Esophagus muscularis mucosa (tissue), 4 donors: ENCODE measurements at regions not wholly inside any gene's neighbourhood (a gene's known extent, or its start where the extent isn't known, plus 50 kb on each side); places are given as distances from the start of the nearest gene placed in this dataset.
"Not testable (repeated sequence)": the region's sequence is repeated elsewhere in the genome, so short reads cannot be mapped to it uniquely, and the experiment has no call there.

Experiments
- DNase-seq: peaks from one replicate; pipeline ENCODE4 v3.0.0-alpha.2; 2017; ENCODE audit errors: extremely low spot score
- H3K27ac ChIP-seq, 4 donors: fragments of 200-600 bp; sonication (generic); replicated peaks in 1 of 4; 1 replicate in 3 of 4; 2 replicates in 1 of 4; pipeline ENCODE4 v1.5.1; 2016 to 2019; ENCODE audit warnings: mild to moderate bottlenecking in 1 of 4
- H3K27me3 ChIP-seq, 4 donors: fragments of 200-600 bp; sonication (generic); one replicate each; pipeline versions ENCODE4 v1.5.1 to v1.6.0; 2016 to 2019
- H3K36me3 ChIP-seq, 4 donors: fragments of 200-600 bp; sonication (generic); one replicate each; pipeline ENCODE4 v1.5.1; 2016 to 2019
- H3K4me1 ChIP-seq, 4 donors: fragments of 200-600 bp; sonication (generic); one replicate each; pipeline ENCODE4 v1.5.1; 2016 to 2019
- H3K4me3 ChIP-seq, 4 donors: fragments of 200-600 bp; sonication (generic); 1 replicate in 2 of 4; 2 replicates in 2 of 4; pipeline ENCODE4 v1.5.1; 2016 to 2019; ENCODE audit warnings: mild to moderate bottlenecking in 4 of 4, moderate library complexity in 1 of 4
- H3K9me3 ChIP-seq, 4 donors: fragments of 200-600 bp; sonication (generic); 1 replicate in 3 of 4; 2 replicates in 1 of 4; pipeline ENCODE4 v1.5.1; 2016 to 2019
- POLR2AphosphoS5 ChIP-seq, 2 donors: sonication (generic); formaldehyde crosslinking; IDR thresholded peaks; one replicate each; pipeline ENCODE4 v1.6.1; 2017; ENCODE audit warnings: antibody characterized with exemption in 2 of 2
- WGBS: methylation state at CpG from one replicate; pipeline ENCODE4 v1.1.5; 2018; 5-methylcytosine and 5-hydroxymethylcytosine counted together
- intact Hi-C: fragments of 100-400 bp; cut with DNase I; formaldehyde crosslinking; loops from one replicate; pipeline ENCODE4 v1.15.1; 2023

- H3K9me3 ChIP-seq, H3K27me3 ChIP-seq, H3K27ac ChIP-seq, H3K36me3 ChIP-seq, DNase-seq, H3K4me3 ChIP-seq, intact Hi-C loops: not testable (repeated sequence)
- WGBS: 81% methylated on average over 7 of the region's 43 CpGs
- peaks cover 0 to 18% (median 10%) of the 10 kb centered on the region in 4 donors for H3K4me1 ChIP-seq
These were observed 56.1 kb upstream of the IQSEC3 start for GRCh38 chr12:10453-10852.

DNA sequence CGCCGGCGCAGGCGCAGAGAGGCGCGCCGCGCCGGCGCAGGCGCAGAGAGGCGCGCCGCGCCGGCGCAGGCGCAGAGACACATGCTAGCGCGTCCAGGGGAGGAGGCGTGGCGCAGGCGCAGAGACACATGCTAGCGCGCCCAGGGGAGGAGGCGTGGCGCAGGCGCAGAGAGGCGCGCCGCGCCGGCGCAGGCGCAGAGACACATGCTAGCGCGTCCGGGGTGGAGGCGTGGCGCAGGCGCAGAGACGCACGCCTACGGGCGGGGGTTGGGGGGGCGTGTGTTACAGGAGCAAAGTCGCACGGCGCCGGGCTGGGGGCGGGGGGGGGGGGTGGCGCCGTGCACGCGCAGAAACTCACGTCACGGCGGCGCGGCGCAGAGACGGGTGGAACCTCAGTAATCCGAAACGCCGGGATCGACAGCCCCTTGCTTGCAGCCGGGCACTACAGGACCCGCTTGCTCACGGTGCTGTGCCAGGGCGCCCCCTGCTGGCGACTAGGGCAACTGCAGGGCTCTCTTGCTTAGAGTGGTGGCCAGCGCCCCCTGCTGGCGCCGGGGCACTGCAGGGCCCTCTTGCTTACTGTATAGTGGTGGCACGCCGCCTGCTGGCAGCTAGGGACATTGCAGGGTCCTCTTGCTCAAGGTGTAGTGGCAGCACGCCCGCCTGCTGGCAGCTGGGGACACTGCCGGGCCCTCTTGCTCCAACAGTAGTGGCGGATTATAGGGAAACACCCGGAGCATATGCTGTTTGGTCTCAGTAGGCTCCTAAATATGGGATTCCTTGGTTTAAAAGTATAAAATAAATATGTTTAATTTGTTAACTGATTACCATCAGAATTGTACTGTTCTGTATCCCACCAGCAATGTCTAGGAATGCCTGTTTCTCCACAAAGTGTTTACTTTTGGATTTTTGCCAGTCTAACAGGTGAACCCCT, 55.4 kb upstream of the IQSEC3 start:
- H3K27me3 ChIP-seq, H3K9me3 ChIP-seq, DNase-seq, H3K4me3 ChIP-seq, H3K27ac ChIP-seq, intact Hi-C loops, H3K36me3 ChIP-seq: not testable (repeated sequence)
- WGBS: 83% methylated on average over 30 of the region's 81 CpGs
- peaks cover 0 to 18% (median 10%) of the 10 kb centered on the region in 4 donors for H3K4me1 ChIP-seq

- H3K27ac ChIP-seq, H3K9me3 ChIP-seq, H3K27me3 ChIP-seq, DNase-seq, intact Hi-C loops, H3K4me3 ChIP-seq: not testable (repeated sequence)
- Histone ChIP-seq H3K4me1 (peaks cover 0 to 18% (median 10%) of the 10 kb centered on the region in 4 donors), H3K36me3 (peaks cover 0 to 11% (median 9%) of the 10 kb centered on the region in 4 donors)
- 95% methylated on average over 11 of the region's 11 CpGs for WGBS
These were observed 54.3 kb upstream of the IQSEC3 start for GRCh38 chr12:12306-12705.

DNA sequence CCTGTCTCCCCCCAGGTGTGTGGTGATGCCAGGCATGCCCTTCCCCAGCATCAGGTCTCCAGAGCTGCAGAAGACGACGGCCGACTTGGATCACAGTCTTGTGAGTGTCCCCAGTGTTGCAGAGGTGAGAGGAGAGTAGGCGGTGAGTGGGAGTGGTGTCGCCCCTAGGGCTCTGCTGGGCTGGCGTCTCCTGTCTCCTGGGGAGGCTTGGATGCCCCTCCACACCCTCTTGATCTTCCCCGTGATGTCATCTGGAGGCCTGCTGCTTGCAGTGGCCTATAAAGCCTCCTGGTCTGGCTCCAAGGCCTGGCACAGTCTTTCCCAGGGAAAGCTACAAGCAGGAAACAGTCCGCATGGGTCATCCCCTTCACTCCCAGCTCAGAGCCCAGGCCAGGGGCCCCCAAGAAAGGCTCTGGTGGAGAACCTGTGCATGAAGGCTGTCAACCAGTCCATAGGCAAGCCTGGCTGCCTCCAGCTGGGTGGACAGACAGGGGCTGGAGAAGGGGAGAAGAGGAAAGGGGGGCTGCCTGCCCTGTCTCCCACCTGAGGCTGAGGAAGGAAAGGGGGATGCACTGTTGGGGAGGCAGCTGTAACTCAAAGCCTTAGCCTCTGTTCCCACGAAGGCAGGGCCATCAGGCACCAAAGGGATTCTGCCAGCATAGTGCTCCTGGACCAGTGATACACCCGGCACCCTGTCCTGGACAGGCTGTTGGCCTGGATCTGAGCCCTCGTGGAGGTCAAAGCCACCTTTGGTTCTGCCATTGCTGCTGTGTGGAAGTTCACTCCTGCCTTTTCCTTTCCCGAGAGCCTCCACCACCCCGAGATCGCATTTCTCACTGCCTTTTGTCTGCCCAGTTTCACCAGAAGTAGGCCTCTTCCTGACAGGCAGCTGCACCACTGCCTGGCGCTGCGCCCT, 53.6 kb upstream of the IQSEC3 start:
- Histone ChIP-seq H3K4me1 (peaks cover 0 to 18% (median 10%) of the 10 kb centered on the region in 4 donors), H3K36me3 (peaks cover 7 to 18% (median 16%) of the 10 kb centered on the region in 4 donors), H3K27ac (peak overlapping the region in 1 of 4 donors; percentile 48)
- H3K4me3 ChIP-seq, DNase-seq, H3K9me3 ChIP-seq, intact Hi-C loops, H3K27me3 ChIP-seq: not testable (repeated sequence)
- 81% methylated on average over 16 of the region's 16 CpGs for WGBS

DNA sequence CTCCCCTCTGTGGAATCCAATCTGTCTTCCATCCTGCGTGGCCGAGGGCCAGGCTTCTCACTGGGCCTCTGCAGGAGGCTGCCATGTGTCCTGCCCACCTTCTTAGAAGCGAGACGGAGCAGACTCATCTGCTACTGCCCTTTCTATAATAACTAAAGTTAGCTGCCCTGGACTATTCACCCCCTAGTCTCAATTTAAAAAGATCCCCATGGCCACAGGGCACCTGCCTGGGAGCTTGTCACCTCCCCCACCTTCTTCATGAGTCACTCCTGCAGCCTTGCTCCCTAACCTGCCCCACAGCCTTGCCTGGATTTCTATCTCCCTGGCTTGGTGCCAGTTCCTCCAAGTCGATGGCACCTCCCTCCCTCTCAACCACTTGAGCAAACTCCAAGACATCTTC, 52.7 kb upstream of the IQSEC3 start:
- WGBS: 75% methylated on average over 4 of the region's 5 CpGs
- H3K27ac ChIP-seq, H3K27me3 ChIP-seq, H3K9me3 ChIP-seq, DNase-seq, H3K4me3 ChIP-seq, intact Hi-C loops: not testable (repeated sequence)
- Histone ChIP-seq H3K4me1 (peaks cover 0 to 18% (median 10%) of the 10 kb centered on the region in 4 donors), H3K36me3 (peaks cover 7 to 24% (median 17%) of the 10 kb centered on the region in 4 donors)
- peak in 1 of 2 donors; percentile 5 for TF ChIP-seq POLR2AphosphoS5 (IDR thresholded peaks at IDR 0.05)

- H3K4me1 ChIP-seq: peaks cover 0 to 18% (median 10%) of the 10 kb centered on the region in 4 donors
- H3K9me3 ChIP-seq, H3K4me3 ChIP-seq, H3K27ac ChIP-seq, intact Hi-C loops, DNase-seq, H3K27me3 ChIP-seq: not testable (repeated sequence)
- 90% methylated on average over 8 of the region's 12 CpGs for WGBS
- H3K36me3 ChIP-seq: peaks cover 7 to 26% (median 17%) of the 10 kb centered on the region in 4 donors
These were observed 51.9 kb upstream of the IQSEC3 start for GRCh38 chr12:14696-15095.

DNA sequence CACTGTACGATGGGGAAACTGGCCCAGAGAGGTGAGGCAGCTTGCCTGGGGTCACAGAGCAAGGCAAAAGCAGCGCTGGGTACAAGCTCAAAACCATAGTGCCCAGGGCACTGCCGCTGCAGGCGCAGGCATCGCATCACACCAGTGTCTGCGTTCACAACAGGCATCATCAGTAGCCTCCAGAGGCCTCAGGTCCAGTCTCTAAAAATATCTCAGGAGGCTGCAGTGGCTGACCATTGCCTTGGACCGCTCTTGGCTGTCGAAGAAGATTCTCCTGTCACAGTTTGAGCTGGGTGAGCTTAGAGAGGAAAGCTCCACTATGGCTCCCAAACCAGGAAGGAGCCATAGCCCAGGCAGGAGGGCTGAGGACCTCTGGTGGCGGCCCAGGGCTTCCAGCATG, 51.2 kb upstream of the IQSEC3 start:
- intact Hi-C loops, H3K27me3 ChIP-seq, H3K27ac ChIP-seq, DNase-seq, H3K4me3 ChIP-seq, H3K9me3 ChIP-seq: not testable (repeated sequence)
- WGBS: 100% methylated on average over 2 of the region's 9 CpGs
- peaks cover 7 to 26% (median 17%) of the 10 kb centered on the region in 4 donors for H3K36me3 ChIP-seq
- H3K4me1 ChIP-seq: peaks cover 0 to 18% (median 10%) of the 10 kb centered on the region in 4 donors

DNA sequence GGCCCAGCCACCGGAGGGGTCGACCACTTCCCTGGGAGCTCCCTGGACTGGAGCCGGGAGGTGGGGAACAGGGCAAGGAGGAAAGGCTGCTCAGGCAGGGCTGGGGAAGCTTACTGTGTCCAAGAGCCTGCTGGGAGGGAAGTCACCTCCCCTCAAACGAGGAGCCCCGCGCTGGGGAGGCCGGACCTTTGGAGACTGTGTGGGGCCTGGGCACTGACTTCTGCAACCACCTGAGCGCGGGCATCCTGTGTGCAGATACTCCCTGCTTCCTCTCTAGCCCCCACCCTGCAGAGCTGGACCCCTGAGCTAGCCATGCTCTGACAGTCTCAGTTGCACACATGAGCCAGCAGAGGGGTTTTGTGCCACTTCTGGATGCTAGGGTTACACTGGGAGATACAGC, 50.5 kb upstream of the IQSEC3 start:
- Histone ChIP-seq H3K4me1 (peaks cover 0 to 18% (median 10%) of the 10 kb centered on the region in 4 donors), H3K36me3 (peaks cover 7 to 31% (median 23%) of the 10 kb centered on the region in 4 donors)
- DNase-seq, H3K27ac ChIP-seq, intact Hi-C loops, H3K9me3 ChIP-seq, H3K4me3 ChIP-seq, H3K27me3 ChIP-seq: not testable (repeated sequence)
- no CpG with 5 or more reads among the region's 9 CpGs for WGBS

DNA sequence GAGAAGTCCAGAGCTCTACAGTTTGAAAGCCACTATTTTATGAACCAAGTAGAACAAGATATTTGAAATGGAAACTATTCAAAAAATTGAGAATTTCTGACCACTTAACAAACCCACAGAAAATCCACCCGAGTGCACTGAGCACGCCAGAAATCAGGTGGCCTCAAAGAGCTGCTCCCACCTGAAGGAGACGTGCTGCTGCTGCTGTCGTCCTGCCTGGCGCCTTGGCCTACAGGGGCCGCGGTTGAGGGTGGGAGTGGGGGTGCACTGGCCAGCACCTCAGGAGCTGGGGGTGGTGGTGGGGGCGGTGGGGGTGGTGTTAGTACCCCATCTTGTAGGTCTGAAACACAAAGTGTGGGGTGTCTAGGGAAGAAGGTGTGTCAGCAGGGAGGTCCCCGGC, 50.0 kb upstream of the IQSEC3 start:
- intact Hi-C loops, H3K27me3 ChIP-seq, H3K4me3 ChIP-seq, DNase-seq, H3K9me3 ChIP-seq, H3K27ac ChIP-seq: not testable (repeated sequence)
- Histone ChIP-seq H3K4me1 (peaks cover 0 to 20% (median 11%) of the 10 kb centered on the region in 4 donors), H3K36me3 (peaks cover 7 to 37% (median 28%) of the 10 kb centered on the region in 4 donors)
- no CpG with 5 or more reads among the region's 9 CpGs for WGBS
